ENCODE measurements at regions not wholly inside any gene's neighbourhood (a gene's known extent, or its start where the extent isn't known, plus 50 kb on each side); places are given as distances from the start of the nearest gene placed in this dataset.
"Not testable (repeated sequence)": the region's sequence is repeated elsewhere in the genome, so short reads cannot be mapped to it uniquely, and the experiment has no call there.

GRCh38 chr7:86469680-86470295 is 173.9 kb upstream of the GRM3 start:
- DNase-seq (ENCODE audit: low spot score in 2 of 2, unreplicated experiment in 2 of 2), result peak; percentile 23 to 69
- no peaks in the 10 kb centered on the region for H3K9me3 Mint-ChIP-seq
- peak; percentile 94 for TF ChIP-seq CTCF (IDR thresholded peaks at IDR 0.05; ENCODE audit: unreplicated experiment)
- no peak overlapping the region for H3K4me3 Mint-ChIP-seq
- peaks cover 12% of the 10 kb centered on the region for H3K4me1 Mint-ChIP-seq
- no peak overlapping the region for H3K27ac Mint-ChIP-seq
- no peaks in the 10 kb centered on the region for H3K36me3 Mint-ChIP-seq
- peaks cover 4% of the 10 kb centered on the region for H3K27me3 Mint-ChIP-seq (ENCODE audit: low read depth)

- DNase-seq (ENCODE audit: low spot score in 2 of 2, unreplicated experiment in 2 of 2), result no peak
- TF ChIP-seq CTCF (IDR thresholded peaks at IDR 0.05; ENCODE audit: unreplicated experiment), result no peak
- Mint-ChIP-seq H3K4me1 (no peaks in the 10 kb centered on the region), H3K9me3 (no peaks in the 10 kb centered on the region), H3K27ac (no peak overlapping the region), H3K4me3 (no peak overlapping the region), H3K36me3 (no peaks in the 10 kb centered on the region), H3K27me3 (ENCODE audit: low read depth) (peaks cover 13% of the 10 kb centered on the region)
Measured at GRCh38 chr7:86454753-86455152, 189.0 kb upstream of the GRM3 start.

- H3K27me3 Mint-ChIP-seq (ENCODE audit: low read depth), result peaks cover 13% of the 10 kb centered on the region
- no peaks in the 10 kb centered on the region for H3K4me1 Mint-ChIP-seq
- no peak overlapping the region for H3K27ac Mint-ChIP-seq
- TF ChIP-seq CTCF (IDR thresholded peaks at IDR 0.05; ENCODE audit: unreplicated experiment), result no peak
- no peak overlapping the region for H3K4me3 Mint-ChIP-seq
- DNase-seq (ENCODE audit: low spot score in 2 of 2, unreplicated experiment in 2 of 2), result no peak
- no peaks in the 10 kb centered on the region for H3K36me3 Mint-ChIP-seq
- no peaks in the 10 kb centered on the region for H3K9me3 Mint-ChIP-seq
Measured at GRCh38 chr7:86453454-86453853, 190.3 kb upstream of the GRM3 start.

- Mint-ChIP-seq H3K4me3 (no peak overlapping the region), H3K27me3 (ENCODE audit: low read depth) (peaks cover 12% of the 10 kb centered on the region), H3K36me3 (no peaks in the 10 kb centered on the region), H3K4me1 (peaks cover 4% of the 10 kb centered on the region), H3K9me3 (no peaks in the 10 kb centered on the region), H3K27ac (no peak overlapping the region)
- DNase-seq (ENCODE audit: low spot score in 2 of 2, unreplicated experiment in 2 of 2), result no peak
- TF ChIP-seq CTCF (IDR thresholded peaks at IDR 0.05; ENCODE audit: unreplicated experiment), result no peak
Measured at GRCh38 chr7:86448856-86449255, 194.9 kb upstream of the GRM3 start.

GRCh38 chr7:86445285-86445684 is 198.4 kb upstream of the GRM3 start:
- DNase-seq (ENCODE audit: low spot score in 2 of 2, unreplicated experiment in 2 of 2), result no peak
- peaks cover 4% of the 10 kb centered on the region for H3K4me1 Mint-ChIP-seq
- H3K4me3 Mint-ChIP-seq, result no peak overlapping the region
- peaks cover 5% of the 10 kb centered on the region for H3K27me3 Mint-ChIP-seq (ENCODE audit: low read depth)
- no peaks in the 10 kb centered on the region for H3K9me3 Mint-ChIP-seq
- H3K36me3 Mint-ChIP-seq, result no peaks in the 10 kb centered on the region
- no peak overlapping the region for H3K27ac Mint-ChIP-seq
- no peak for TF ChIP-seq CTCF (IDR thresholded peaks at IDR 0.05; ENCODE audit: unreplicated experiment)

- TF ChIP-seq CTCF (IDR thresholded peaks at IDR 0.05; ENCODE audit: unreplicated experiment), result no peak
- peaks cover 4% of the 10 kb centered on the region for H3K4me1 Mint-ChIP-seq
Measured at GRCh38 chr7:86444245-86444644, 199.5 kb upstream of the GRM3 start.

GRCh38 chr7:86440420-86440819 is 203.3 kb upstream of the GRM3 start:
- H3K36me3 Mint-ChIP-seq; DNase-seq (ENCODE audit: low spot score in 2 of 2, unreplicated experiment in 2 of 2); H3K9me3 Mint-ChIP-seq; H3K4me3 Mint-ChIP-seq; H3K4me1 Mint-ChIP-seq; H3K27me3 Mint-ChIP-seq (ENCODE audit: low read depth); H3K27ac Mint-ChIP-seq: not testable (repeated sequence)

More at GRCh38 chr7:86444245-86444644, 199.5 kb upstream of the GRM3 start:
- Mint-ChIP-seq H3K27me3 (ENCODE audit: low read depth) (peaks cover 5% of the 10 kb centered on the region), H3K4me3 (no peak overlapping the region), H3K27ac (no peak overlapping the region), H3K36me3 (no peaks in the 10 kb centered on the region), H3K9me3 (no peaks in the 10 kb centered on the region)
- DNase-seq (ENCODE audit: low spot score in 2 of 2, unreplicated experiment in 2 of 2), result no peak
